ENCODE measurements at regions not wholly inside any gene's neighbourhood (a gene's known extent, or its start where the extent isn't known, plus 50 kb on each side); places are given as distances from the start of the nearest gene placed in this dataset.

DNA sequence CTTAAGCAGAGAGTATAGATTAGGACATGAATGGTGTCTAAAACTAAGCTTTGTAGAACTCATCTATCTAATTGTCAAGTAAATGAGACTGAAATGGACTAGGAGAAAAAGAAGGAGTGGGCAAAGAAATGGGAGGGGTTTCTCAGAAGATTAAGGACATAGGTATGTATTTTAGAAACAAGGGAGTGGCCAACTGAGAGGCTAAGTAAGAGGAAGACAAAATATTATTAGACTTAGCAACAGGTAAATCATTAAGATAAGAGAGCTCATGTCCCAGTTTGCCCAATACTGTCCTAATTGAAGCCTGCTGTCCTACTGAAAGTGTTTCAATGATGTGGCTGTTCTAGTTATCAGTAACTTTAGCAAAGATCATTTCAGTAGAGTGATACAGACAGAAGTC lies 171.4 kb downstream of the KITLG start:
- Histone ChIP-seq H3K27me3 (ENCODE audit: control insufficient read depth, insufficient read depth, low read length) (no peaks in the 10 kb centered on the region), H3K79me2 (no peaks in the 10 kb centered on the region), H3K9me3 (ENCODE audit: control insufficient read depth, low read length) (no peaks in the 10 kb centered on the region), H3K4me2 (ENCODE audit: low read length) (no peak overlapping the region), H2AFZ (no peak overlapping the region), H3K27ac (no peak overlapping the region), H3K4me3 (ENCODE audit: low read depth, low read length) (no peak overlapping the region), H3K9ac (no peak overlapping the region), H3K36me3 (ENCODE audit: control insufficient read depth, insufficient read depth, low read length) (no peaks in the 10 kb centered on the region), H3K4me1 (no peaks in the 10 kb centered on the region)
- TF ChIP-seq, protein P1, sequence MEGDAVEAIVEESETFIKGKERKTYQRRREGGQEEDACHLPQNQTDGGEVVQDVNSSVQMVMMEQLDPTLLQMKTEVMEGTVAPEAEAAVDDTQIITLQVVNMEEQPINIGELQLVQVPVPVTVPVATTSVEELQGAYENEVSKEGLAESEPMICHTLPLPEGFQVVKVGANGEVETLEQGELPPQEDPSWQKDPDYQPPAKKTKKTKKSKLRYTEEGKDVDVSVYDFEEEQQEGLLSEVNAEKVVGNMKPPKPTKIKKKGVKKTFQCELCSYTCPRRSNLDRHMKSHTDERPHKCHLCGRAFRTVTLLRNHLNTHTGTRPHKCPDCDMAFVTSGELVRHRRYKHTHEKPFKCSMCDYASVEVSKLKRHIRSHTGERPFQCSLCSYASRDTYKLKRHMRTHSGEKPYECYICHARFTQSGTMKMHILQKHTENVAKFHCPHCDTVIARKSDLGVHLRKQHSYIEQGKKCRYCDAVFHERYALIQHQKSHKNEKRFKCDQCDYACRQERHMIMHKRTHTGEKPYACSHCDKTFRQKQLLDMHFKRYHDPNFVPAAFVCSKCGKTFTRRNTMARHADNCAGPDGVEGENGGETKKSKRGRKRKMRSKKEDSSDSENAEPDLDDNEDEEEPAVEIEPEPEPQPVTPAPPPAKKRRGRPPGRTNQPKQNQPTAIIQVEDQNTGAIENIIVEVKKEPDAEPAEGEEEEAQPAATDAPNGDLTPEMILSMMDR (IDR thresholded peaks at IDR 0.05), result no peak

DNA sequence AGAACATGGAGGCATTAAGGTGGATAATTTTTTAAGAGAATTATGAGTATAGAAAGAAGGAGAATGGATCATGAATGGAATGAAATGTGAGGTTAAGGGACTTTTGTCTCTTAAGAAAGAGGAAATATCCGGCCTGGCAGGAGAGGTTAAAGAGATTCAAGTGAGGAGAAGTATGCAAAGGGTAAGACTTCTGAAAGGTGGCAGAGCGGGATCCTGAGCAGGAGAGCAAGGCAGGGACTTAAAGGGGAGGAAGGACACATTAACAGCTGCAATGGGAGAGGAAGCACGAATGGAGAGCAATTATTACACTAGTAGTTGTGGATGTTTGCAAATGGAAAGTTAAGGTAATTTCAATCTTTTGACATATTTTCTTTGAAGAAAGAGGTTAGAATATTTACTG lies 171.0 kb downstream of the KITLG start:
- no peaks in the 10 kb centered on the region for H3K36me3 ChIP-seq (ENCODE audit: control insufficient read depth, insufficient read depth, low read length)
- H3K9ac ChIP-seq, result no peak overlapping the region
- no peaks in the 10 kb centered on the region for H3K4me1 ChIP-seq
- no peak overlapping the region for H3K4me3 ChIP-seq (ENCODE audit: low read depth, low read length)
- no peaks in the 10 kb centered on the region for H3K79me2 ChIP-seq
- H3K4me2 ChIP-seq (ENCODE audit: low read length), result no peak overlapping the region
- no peaks in the 10 kb centered on the region for H3K27me3 ChIP-seq (ENCODE audit: control insufficient read depth, insufficient read depth, low read length)
- TF ChIP-seq, protein P1 (IDR thresholded peaks at IDR 0.05), result no peak
- no peak overlapping the region for H2AFZ ChIP-seq
- no peak overlapping the region for H3K27ac ChIP-seq
- H3K9me3 ChIP-seq (ENCODE audit: control insufficient read depth, low read length), result no peaks in the 10 kb centered on the region

DNA sequence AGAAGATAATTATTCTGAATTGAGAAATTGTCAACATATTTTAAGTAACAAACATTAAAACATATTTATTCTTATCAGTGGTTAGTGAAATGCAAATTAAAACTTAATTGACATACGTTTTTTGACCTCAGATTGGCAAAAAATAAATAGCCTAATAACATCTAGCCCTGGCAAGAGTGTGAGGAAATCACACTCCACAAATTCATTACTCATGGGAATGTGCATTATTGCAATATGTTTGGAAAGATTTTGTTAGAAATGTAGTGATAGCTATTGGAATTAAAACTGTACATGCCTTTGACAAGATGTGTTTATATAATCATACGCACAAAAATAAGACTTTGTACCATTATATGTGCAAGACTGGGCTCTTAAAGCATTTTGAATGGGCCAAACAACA lies 168.6 kb downstream of the KITLG start:
- Histone ChIP-seq H3K4me3 (ENCODE audit: low read depth, low read length) (no peak overlapping the region), H2AFZ (no peak overlapping the region), H3K27ac (no peak overlapping the region), H3K27me3 (ENCODE audit: control insufficient read depth, insufficient read depth, low read length) (no peaks in the 10 kb centered on the region), H3K9me3 (ENCODE audit: control insufficient read depth, low read length) (no peaks in the 10 kb centered on the region), H3K4me2 (ENCODE audit: low read length) (no peak overlapping the region), H3K79me2 (no peaks in the 10 kb centered on the region), H3K4me1 (no peaks in the 10 kb centered on the region), H3K9ac (no peak overlapping the region), H3K36me3 (ENCODE audit: control insufficient read depth, insufficient read depth, low read length) (no peaks in the 10 kb centered on the region)
- TF ChIP-seq, protein P1 (IDR thresholded peaks at IDR 0.05), result no peak

DNA sequence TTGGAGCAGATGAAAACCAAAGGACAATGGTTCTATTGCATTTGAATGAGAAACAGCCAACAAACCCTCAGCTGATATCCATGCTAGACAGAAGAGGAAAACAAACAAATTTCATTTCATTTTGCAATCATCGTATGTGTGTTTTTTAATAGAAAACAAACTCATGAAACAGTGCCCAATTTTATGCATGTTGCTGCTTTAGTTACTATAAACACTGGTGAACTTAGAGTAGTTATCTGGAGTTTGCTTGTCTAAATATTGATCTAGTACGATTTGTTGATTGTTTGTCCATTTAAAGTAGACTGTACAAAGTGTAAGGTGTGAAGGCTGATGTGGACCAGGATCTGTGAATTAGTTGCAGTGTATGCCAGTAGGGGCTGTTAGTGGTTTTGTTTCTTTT lies 166.6 kb downstream of the KITLG start:
- H3K4me2 ChIP-seq (ENCODE audit: low read length), result no peak overlapping the region
- H3K4me3 ChIP-seq (ENCODE audit: low read depth, low read length), result no peak overlapping the region
- no peaks in the 10 kb centered on the region for H3K36me3 ChIP-seq (ENCODE audit: control insufficient read depth, insufficient read depth, low read length)
- TF ChIP-seq, protein P1 (IDR thresholded peaks at IDR 0.05), result no peak
- H3K4me1 ChIP-seq, result no peaks in the 10 kb centered on the region
- no peaks in the 10 kb centered on the region for H3K9me3 ChIP-seq (ENCODE audit: control insufficient read depth, low read length)
- H3K27me3 ChIP-seq (ENCODE audit: control insufficient read depth, insufficient read depth, low read length), result no peaks in the 10 kb centered on the region
- H3K79me2 ChIP-seq, result no peaks in the 10 kb centered on the region
- H2AFZ ChIP-seq, result no peak overlapping the region
- H3K27ac ChIP-seq, result no peak overlapping the region
- no peak overlapping the region for H3K9ac ChIP-seq

DNA sequence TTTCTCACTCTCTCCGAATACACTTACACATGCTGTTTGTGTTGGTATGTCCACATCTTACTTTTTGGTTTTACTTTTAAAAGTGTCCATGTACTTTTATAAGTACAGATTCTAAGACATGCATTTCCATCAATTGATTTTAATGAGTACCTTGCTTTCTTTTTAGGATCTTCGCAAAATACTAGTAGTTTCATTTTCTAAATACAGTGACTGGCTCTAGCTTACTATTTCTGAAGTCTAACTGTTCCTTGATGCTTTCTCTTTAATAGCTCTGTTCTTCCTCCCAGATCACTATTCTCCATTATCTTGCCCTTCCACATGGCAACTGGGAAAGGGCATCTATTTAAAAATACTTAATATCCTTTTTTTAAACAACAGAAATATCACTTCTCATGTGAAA lies 164.1 kb downstream of the KITLG start:
- no peak overlapping the region for H3K4me3 ChIP-seq (ENCODE audit: low read depth, low read length)
- no peak overlapping the region for H3K27ac ChIP-seq
- H3K9me3 ChIP-seq (ENCODE audit: control insufficient read depth, low read length), result no peaks in the 10 kb centered on the region

More for the DNA sequence above, 164.1 kb downstream of the KITLG start:
- Histone ChIP-seq H2AFZ (no peak overlapping the region), H3K79me2 (no peaks in the 10 kb centered on the region), H3K9ac (no peak overlapping the region), H3K4me1 (no peaks in the 10 kb centered on the region), H3K4me2 (ENCODE audit: low read length) (no peak overlapping the region), H3K36me3 (ENCODE audit: control insufficient read depth, insufficient read depth, low read length) (no peaks in the 10 kb centered on the region), H3K27me3 (ENCODE audit: control insufficient read depth, insufficient read depth, low read length) (no peaks in the 10 kb centered on the region)
- TF ChIP-seq, protein P1 (IDR thresholded peaks at IDR 0.05), result no peak

Data from parathyroid adenoma (tissue), 2 donors.